SIG-M5 treated with dmso at 0.1 percent for 504 hours (cell line): ENCODE measurements at regions not wholly inside any gene's neighbourhood (a gene's known extent, or its start where the extent isn't known, plus 50 kb on each side); places are given as distances from the start of the nearest gene placed in this dataset.

Experiments
- DNase-seq: peaks from one replicate; lab custom pipeline; 2025; ENCODE audit not compliant: unreplicated experiment; lab: John Stamatoyannopoulos, UW

- DNase-seq = no peak
Measured at GRCh38 chr4:41388080-41388479, 131.4 kb downstream of the UCHL1 start.

GRCh38 chr4:41389356-41389755 lies 132.6 kb downstream of the UCHL1 start:
- DNase-seq = no peak

- no peak for DNase-seq
Measured at GRCh38 chr4:41390661-41391060, 133.9 kb downstream of the UCHL1 start.

- no peak for DNase-seq
Measured at GRCh38 chr4:41391271-41391670, 134.5 kb downstream of the UCHL1 start.

GRCh38 chr4:41394481-41394894 lies 137.8 kb downstream of the UCHL1 start:
- DNase-seq = no peak

GRCh38 chr4:41396214-41396613 lies 139.5 kb downstream of the UCHL1 start:
- DNase-seq = no peak

- DNase-seq = no peak
Measured at GRCh38 chr4:41396869-41397268, 140.1 kb downstream of the UCHL1 start.

- DNase-seq = no peak
Measured at GRCh38 chr4:41399231-41399630, 138.7 kb upstream of the LIMCH1 start.

GRCh38 chr4:41400296-41400695 lies 137.7 kb upstream of the LIMCH1 start:
- DNase-seq = no peak

- no peak for DNase-seq
Measured at GRCh38 chr4:41405464-41406112, 132.4 kb upstream of the LIMCH1 start.

GRCh38 chr4:41406113-41406516 lies 131.8 kb upstream of the LIMCH1 start:
- DNase-seq = no peak

- DNase-seq = no peak
Measured at GRCh38 chr4:41408150-41408549, 129.8 kb upstream of the LIMCH1 start.

- no peak for DNase-seq
Measured at GRCh38 chr4:41408859-41409593, 128.9 kb upstream of the LIMCH1 start.

GRCh38 chr4:41409594-41409895 lies 128.4 kb upstream of the LIMCH1 start:
- DNase-seq = no peak

GRCh38 chr4:41410049-41410448 lies 127.9 kb upstream of the LIMCH1 start:
- DNase-seq = no peak

GRCh38 chr4:41413670-41414411 lies 124.1 kb upstream of the LIMCH1 start:
- no peak for DNase-seq

GRCh38 chr4:41414412-41414779 lies 123.6 kb upstream of the LIMCH1 start:
- DNase-seq = no peak

- DNase-seq = no peak
Measured at GRCh38 chr4:41418444-41418843, 119.5 kb upstream of the LIMCH1 start.

GRCh38 chr4:41420541-41420940 lies 117.4 kb upstream of the LIMCH1 start:
- DNase-seq = no peak

GRCh38 chr4:41423117-41423516 lies 114.8 kb upstream of the LIMCH1 start:
- DNase-seq = no peak

- DNase-seq = no peak
Measured at GRCh38 chr4:41424522-41424921, 113.4 kb upstream of the LIMCH1 start.

- no peak for DNase-seq
Measured at GRCh38 chr4:41425650-41426049, 112.3 kb upstream of the LIMCH1 start.
